Mesendoderm (in vitro differentiated cells): ENCODE measurements at regions not wholly inside any gene's neighbourhood (a gene's known extent, or its start where the extent isn't known, plus 50 kb on each side); places are given as distances from the start of the nearest gene placed in this dataset.

Source experiments
- DNase-seq: peaks from one replicate; pipeline ENCODE4 v3.0.0; 2013
- H2AK5ac ChIP-seq: 2 replicates; pipeline ENCODE4 v1.6.1; 2013; ENCODE audit warnings: low read length, inconsistent platforms
- H2BK120ac ChIP-seq: 2 replicates; pipeline ENCODE4 v1.6.1; 2013; ENCODE audit warnings: low read depth, mild to moderate bottlenecking, low read length, moderate library complexity, mixed read lengths
- H2BK15ac ChIP-seq: replicated peaks from 2 replicates; pipeline ENCODE4 v1.6.1; 2013; ENCODE audit warnings: low read depth, mild to moderate bottlenecking, moderate library complexity
- H2BK5ac ChIP-seq: 2 replicates; pipeline ENCODE4 v1.6.1; 2013; ENCODE audit warnings: low read length, inconsistent platforms
- H3K18ac ChIP-seq: 2 replicates; pipeline ENCODE4 v1.6.1; 2013; ENCODE audit warnings: mild to moderate bottlenecking, low read length, mixed read lengths
- H3K23ac ChIP-seq: one replicate; pipeline ENCODE4 v1.6.1; 2013; ENCODE audit warnings: low read length
- H3K27ac ChIP-seq: 2 replicates; pipeline ENCODE4 v1.5.1; 2013; ENCODE audit warnings: low read depth, mild to moderate bottlenecking, inconsistent platforms, low read length, moderate library complexity
- H3K27me3 ChIP-seq: 2 replicates; pipeline ENCODE4 v1.6.1; 2013; ENCODE audit warnings: low read length, control low read depth, mild to moderate bottlenecking, inconsistent platforms; ENCODE audit not compliant: insufficient read depth, poor library complexity
- H3K36me3 ChIP-seq: 2 replicates; pipeline ENCODE4 v1.6.1; 2013; ENCODE audit warnings: low read length, inconsistent platforms; ENCODE audit not compliant: control insufficient read depth, insufficient read depth
- H3K4ac ChIP-seq: one replicate; pipeline ENCODE4 v1.6.1; 2013; ENCODE audit warnings: low read depth, mild to moderate bottlenecking, low read length, moderate library complexity
- H3K4me1 ChIP-seq: 2 replicates; pipeline ENCODE4 v1.6.1; 2013; ENCODE audit warnings: low read depth, low read length, inconsistent platforms; ENCODE audit not compliant: control insufficient read depth
- H3K4me2 ChIP-seq: 2 replicates; pipeline ENCODE4 v1.6.1; 2013; ENCODE audit warnings: low read length
- H3K4me3 ChIP-seq: 2 replicates; pipeline ENCODE4 v1.5.1; 2013; ENCODE audit warnings: mild to moderate bottlenecking, low read length
- H3K56ac ChIP-seq: one replicate; pipeline ENCODE4 v1.6.1; 2013; ENCODE audit warnings: low read length
- H3K79me1 ChIP-seq: 2 replicates; pipeline ENCODE4 v1.6.1; 2013; ENCODE audit warnings: low read length, inconsistent platforms
- H3K79me2 ChIP-seq: 2 replicates; pipeline ENCODE4 v1.6.1; 2013; ENCODE audit warnings: mild to moderate bottlenecking, low read length; ENCODE audit not compliant: control insufficient read depth, insufficient read depth
- H3K9ac ChIP-seq: 2 replicates; pipeline ENCODE4 v1.6.1; 2013; ENCODE audit warnings: low read length, inconsistent platforms
- H4K5ac ChIP-seq: one replicate; pipeline ENCODE4 v1.6.1; 2013; ENCODE audit warnings: low read length
- H4K8ac ChIP-seq: one replicate; pipeline ENCODE4 v1.6.1; 2013; ENCODE audit warnings: low read depth, mild to moderate bottlenecking, control low read depth, low read length, moderate library complexity
- WGBS: extraction: QIAGEN DNeasy Blood & Tissue Kit; methylation state at CpG from one replicate; pipeline ENCODE4 v1.1.7; 2013; ENCODE audit warnings: low lambda C conversion rate, missing lambda C conversion rate; ENCODE audit not compliant: insufficient coverage; ENCODE audit errors: extremely low coverage; 5-methylcytosine and 5-hydroxymethylcytosine counted together

DNA sequence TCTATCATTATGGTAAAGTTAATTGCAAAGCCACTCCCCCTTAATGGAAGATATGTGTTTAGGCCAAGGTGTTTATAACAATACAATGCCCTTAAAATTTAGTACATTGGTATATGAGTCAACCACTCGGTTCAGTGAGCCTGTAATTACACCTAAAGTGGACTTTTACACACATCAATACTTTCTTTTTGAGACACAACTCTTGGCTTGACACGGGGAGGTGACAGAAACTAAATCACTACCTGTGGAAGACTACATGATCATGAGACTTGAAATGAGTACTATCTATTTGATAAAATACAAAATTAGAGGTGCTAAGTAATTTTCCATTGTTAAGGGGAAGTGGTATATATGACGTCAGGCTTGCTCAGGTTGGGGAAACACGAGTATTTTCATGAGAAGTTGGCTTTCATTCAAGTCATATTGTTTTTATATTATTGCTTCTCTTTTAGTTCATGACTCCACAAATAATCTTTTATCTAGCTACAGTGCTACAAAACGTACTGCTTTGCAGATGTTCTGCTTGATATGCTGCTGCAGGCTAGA is 918.3 kb downstream of the ARAP2 start:
- no peak overlapping the region for H4K8ac ChIP-seq
- no peak overlapping the region for H3K4ac ChIP-seq
- no CpG with 5 or more reads among the region's 5 CpGs for WGBS
- DNase-seq, result no peak
- no peak overlapping the region for H2BK15ac ChIP-seq
- H3K4me1 ChIP-seq, result no peaks in the 10 kb centered on the region
- H3K36me3 ChIP-seq, result no peaks in the 10 kb centered on the region
- no peak overlapping the region for H3K4me3 ChIP-seq
- no peaks in the 10 kb centered on the region for H3K27me3 ChIP-seq
- no peak overlapping the region for H3K18ac ChIP-seq
- no peak overlapping the region for H3K4me2 ChIP-seq
- no peak overlapping the region for H3K9ac ChIP-seq
- H3K56ac ChIP-seq, result no peak overlapping the region
- no peak overlapping the region for H2BK120ac ChIP-seq
- no peak overlapping the region for H2BK5ac ChIP-seq
- no peak overlapping the region for H3K23ac ChIP-seq
- H3K79me1 ChIP-seq, result no peaks in the 10 kb centered on the region
- no peaks in the 10 kb centered on the region for H3K79me2 ChIP-seq
- no peak overlapping the region for H2AK5ac ChIP-seq
- H4K5ac ChIP-seq, result no peak overlapping the region
- no peak overlapping the region for H3K27ac ChIP-seq

DNA sequence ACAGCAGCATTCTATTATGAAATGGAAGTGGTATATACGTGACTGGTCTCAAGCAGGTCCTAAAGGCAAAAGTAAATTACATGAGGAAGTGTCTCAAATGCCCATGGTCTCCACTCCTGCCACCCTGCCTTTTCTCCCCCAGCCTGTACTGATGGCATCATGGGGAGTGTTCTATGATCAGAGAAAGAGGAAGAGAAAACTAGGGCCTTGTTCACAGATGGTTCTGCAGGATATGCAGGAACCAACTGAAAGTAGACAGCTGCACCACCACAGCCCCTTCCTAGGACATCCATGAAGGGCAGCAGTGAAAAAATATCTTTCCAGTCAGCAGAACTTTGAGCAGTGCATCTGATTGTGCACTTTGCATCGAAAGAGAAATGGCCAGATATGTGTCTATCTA is 901.5 kb downstream of the ARAP2 start:
- DNase-seq, result no peak
- no CpG with 5 or more reads among the region's 2 CpGs for WGBS
- Histone ChIP-seq H4K8ac (no peak overlapping the region), H3K9ac (no peak overlapping the region), H3K79me2 (no peaks in the 10 kb centered on the region), H2BK120ac (no peak overlapping the region), H3K79me1 (no peaks in the 10 kb centered on the region), H4K5ac (no peak overlapping the region), H3K27ac (no peak overlapping the region), H3K4me2 (no peak overlapping the region), H3K18ac (no peak overlapping the region), H2BK5ac (no peak overlapping the region), H3K23ac (no peak overlapping the region), H3K4ac (no peak overlapping the region), H3K36me3 (no peaks in the 10 kb centered on the region), H2AK5ac (no peak overlapping the region), H3K4me3 (no peak overlapping the region), H3K4me1 (no peaks in the 10 kb centered on the region), H3K27me3 (no peaks in the 10 kb centered on the region), H3K56ac (no peak overlapping the region), H2BK15ac (no peak overlapping the region)

DNA sequence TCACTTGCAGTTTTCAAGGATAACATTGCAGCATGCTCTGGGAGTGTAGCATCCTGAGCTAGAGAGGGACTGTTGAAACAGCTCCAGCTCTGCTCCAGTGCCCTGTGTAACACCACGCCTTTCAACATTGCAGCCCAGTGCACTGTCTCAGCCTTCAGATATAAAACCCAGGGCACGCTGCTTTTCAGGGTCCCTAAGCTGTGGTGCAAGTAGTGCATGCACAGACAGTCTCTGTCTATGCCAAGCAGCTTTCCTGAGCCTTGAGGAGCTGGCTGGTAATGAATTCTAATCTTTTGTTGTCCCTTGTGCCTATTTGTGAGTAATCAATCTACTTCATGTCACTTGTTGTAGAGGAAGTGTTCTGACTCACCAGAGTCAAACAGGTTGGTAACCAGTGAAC is 897.0 kb downstream of the ARAP2 start:
- Histone ChIP-seq H2BK5ac (no peak overlapping the region), H3K79me2 (no peaks in the 10 kb centered on the region), H3K4me2 (no peak overlapping the region), H3K23ac (no peak overlapping the region), H3K27me3 (no peaks in the 10 kb centered on the region), H4K5ac (no peak overlapping the region), H3K79me1 (no peaks in the 10 kb centered on the region), H3K56ac (no peak overlapping the region), H3K4me1 (no peaks in the 10 kb centered on the region), H3K18ac (no peak overlapping the region), H3K36me3 (no peaks in the 10 kb centered on the region), H2AK5ac (no peak overlapping the region), H3K4ac (no peak overlapping the region), H3K27ac (no peak overlapping the region), H2BK15ac (no peak overlapping the region), H3K9ac (no peak overlapping the region), H2BK120ac (no peak overlapping the region), H3K4me3 (no peak overlapping the region), H4K8ac (no peak overlapping the region)
- no CpG with 5 or more reads among the region's 2 CpGs for WGBS
- DNase-seq, result no peak

- no peak overlapping the region for H3K27ac ChIP-seq
- H3K79me1 ChIP-seq, result no peaks in the 10 kb centered on the region
- H3K4me1 ChIP-seq, result no peaks in the 10 kb centered on the region
- H3K4me3 ChIP-seq, result no peak overlapping the region
- H3K4ac ChIP-seq, result no peak overlapping the region
- WGBS, result no CpG with 5 or more reads among the region's 3 CpGs
- no peak overlapping the region for H3K18ac ChIP-seq
- no peak overlapping the region for H3K4me2 ChIP-seq
- no peaks in the 10 kb centered on the region for H3K79me2 ChIP-seq
- peak; percentile 47 for DNase-seq
- no peaks in the 10 kb centered on the region for H3K36me3 ChIP-seq
- H2AK5ac ChIP-seq, result no peak overlapping the region
- H3K23ac ChIP-seq, result no peak overlapping the region
- H2BK15ac ChIP-seq, result no peak overlapping the region
- no peaks in the 10 kb centered on the region for H3K27me3 ChIP-seq
- no peak overlapping the region for H4K8ac ChIP-seq
- no peak overlapping the region for H4K5ac ChIP-seq
- H3K9ac ChIP-seq, result no peak overlapping the region
- no peak overlapping the region for H2BK5ac ChIP-seq
- no peak overlapping the region for H2BK120ac ChIP-seq
- no peak overlapping the region for H3K56ac ChIP-seq
Measured at GRCh38 chr4:35358001-35358584, 886.2 kb downstream of the ARAP2 start.

DNA sequence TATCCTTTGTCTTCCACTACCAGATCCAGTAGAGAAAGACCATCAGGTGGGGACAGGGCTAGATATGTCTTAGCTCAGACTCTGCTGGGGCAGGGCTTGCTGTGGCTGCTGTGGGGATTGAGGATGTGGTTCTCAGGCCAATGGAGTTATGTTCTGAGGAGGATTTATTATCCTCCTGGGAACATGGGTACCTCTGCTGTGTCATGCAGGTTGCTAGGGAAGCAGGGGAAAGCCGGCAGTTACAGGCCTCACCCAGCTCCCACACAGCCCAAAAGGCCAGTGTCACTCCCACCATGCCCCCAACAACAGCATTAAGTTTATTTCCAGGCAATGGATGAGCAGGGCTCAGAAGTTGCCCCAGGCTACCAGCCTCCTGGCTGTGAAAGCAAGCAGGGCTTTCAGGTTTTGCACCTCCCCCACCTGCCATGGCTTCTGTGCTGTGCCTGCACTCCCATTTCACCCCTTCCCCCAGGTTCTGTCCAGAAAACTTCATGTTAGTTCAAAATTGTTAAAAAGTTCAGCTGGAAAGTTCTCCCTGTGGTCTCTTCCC is 879.9 kb downstream of the ARAP2 start:
- H3K27me3 ChIP-seq, result no peaks in the 10 kb centered on the region
- no peak overlapping the region for H2AK5ac ChIP-seq
- no peak overlapping the region for H4K8ac ChIP-seq
- no CpG with 5 or more reads among the region's 1 CpG for WGBS
- H3K4me3 ChIP-seq, result no peak overlapping the region
- H3K36me3 ChIP-seq, result no peaks in the 10 kb centered on the region
- H3K9ac ChIP-seq, result no peak overlapping the region
- no peak overlapping the region for H2BK120ac ChIP-seq
- no peak overlapping the region for H3K4me2 ChIP-seq
- H3K79me1 ChIP-seq, result no peaks in the 10 kb centered on the region
- no peak overlapping the region for H3K23ac ChIP-seq
- no peaks in the 10 kb centered on the region for H3K4me1 ChIP-seq
- H3K56ac ChIP-seq, result no peak overlapping the region
- H3K4ac ChIP-seq, result no peak overlapping the region
- H3K18ac ChIP-seq, result no peak overlapping the region
- DNase-seq, result peak; percentile 14
- no peak overlapping the region for H4K5ac ChIP-seq
- H3K79me2 ChIP-seq, result no peaks in the 10 kb centered on the region
- H3K27ac ChIP-seq, result no peak overlapping the region
- no peak overlapping the region for H2BK5ac ChIP-seq
- no peak overlapping the region for H2BK15ac ChIP-seq

DNA sequence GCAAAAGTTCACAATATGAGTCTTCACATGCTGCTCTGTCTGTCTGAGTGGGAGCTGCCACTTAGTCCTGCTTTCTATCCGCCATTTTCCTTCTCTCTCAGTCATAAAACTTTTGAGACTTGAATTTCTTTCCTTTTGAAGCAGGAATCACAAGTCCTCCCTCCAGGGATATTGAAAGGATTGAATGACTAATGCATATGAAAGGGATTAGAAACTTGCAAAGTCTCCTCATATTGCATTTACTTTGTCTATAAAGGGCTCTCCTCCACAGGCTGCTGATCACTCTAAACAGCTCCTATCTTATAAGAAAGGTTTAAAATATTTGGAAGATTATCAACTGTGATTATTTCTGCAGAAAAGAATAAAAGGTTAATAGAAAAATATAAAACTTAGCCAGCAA is 879.1 kb downstream of the ARAP2 start:
- Histone ChIP-seq H2BK5ac (no peak overlapping the region), H4K5ac (no peak overlapping the region), H3K79me1 (no peaks in the 10 kb centered on the region), H3K79me2 (no peaks in the 10 kb centered on the region), H3K18ac (no peak overlapping the region), H3K27ac (no peak overlapping the region), H2BK15ac (no peak overlapping the region), H3K4me1 (no peaks in the 10 kb centered on the region), H3K23ac (no peak overlapping the region), H4K8ac (no peak overlapping the region), H3K4me2 (no peak overlapping the region), H3K27me3 (no peaks in the 10 kb centered on the region), H3K4me3 (no peak overlapping the region), H3K9ac (no peak overlapping the region), H3K36me3 (no peaks in the 10 kb centered on the region), H2BK120ac (no peak overlapping the region), H3K4ac (no peak overlapping the region), H2AK5ac (no peak overlapping the region), H3K56ac (no peak overlapping the region)
- no CpG with 5 or more reads among the region's 1 CpG for WGBS
- DNase-seq, result no peak
